ENCODE measurements at regions not wholly inside any gene's neighbourhood (a gene's known extent, or its start where the extent isn't known, plus 50 kb on each side); places are given as distances from the start of the nearest gene placed in this dataset.

DNA sequence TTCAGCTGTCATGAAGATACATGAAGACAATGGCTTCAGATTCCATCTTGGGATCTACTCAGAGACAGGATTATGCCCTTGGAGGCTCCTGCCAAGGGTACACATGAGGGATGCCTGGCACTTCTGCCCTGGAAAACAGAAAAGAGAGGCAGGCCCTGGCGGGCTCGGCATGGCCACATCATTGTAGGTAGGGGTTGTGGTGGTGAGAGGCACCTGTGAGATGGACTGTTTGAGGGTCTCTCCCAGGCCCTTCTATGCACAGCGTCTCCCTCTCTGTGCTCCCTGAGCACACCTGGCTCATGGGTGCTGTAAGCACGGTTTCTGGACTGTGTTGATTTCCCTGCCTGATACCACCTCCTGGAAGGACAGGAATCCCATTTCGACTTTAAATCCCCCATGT is 304.3 kb downstream of the GLRX3 start:
- intact Hi-C loops (cut with DNase I), result no loop called here
- Histone ChIP-seq H3K9me3 (no peaks in the 10 kb centered on the region), H3K4me1 (no peaks in the 10 kb centered on the region), H3K36me3 (no peaks in the 10 kb centered on the region), H3K27ac (no peak overlapping the region), H3K27me3 (no peaks in the 10 kb centered on the region), H3K4me3 (no peak overlapping the region)
- no peak for DNase-seq (ENCODE audit: low spot score in 2 of 2)
- TF ChIP-seq, protein P1, sequence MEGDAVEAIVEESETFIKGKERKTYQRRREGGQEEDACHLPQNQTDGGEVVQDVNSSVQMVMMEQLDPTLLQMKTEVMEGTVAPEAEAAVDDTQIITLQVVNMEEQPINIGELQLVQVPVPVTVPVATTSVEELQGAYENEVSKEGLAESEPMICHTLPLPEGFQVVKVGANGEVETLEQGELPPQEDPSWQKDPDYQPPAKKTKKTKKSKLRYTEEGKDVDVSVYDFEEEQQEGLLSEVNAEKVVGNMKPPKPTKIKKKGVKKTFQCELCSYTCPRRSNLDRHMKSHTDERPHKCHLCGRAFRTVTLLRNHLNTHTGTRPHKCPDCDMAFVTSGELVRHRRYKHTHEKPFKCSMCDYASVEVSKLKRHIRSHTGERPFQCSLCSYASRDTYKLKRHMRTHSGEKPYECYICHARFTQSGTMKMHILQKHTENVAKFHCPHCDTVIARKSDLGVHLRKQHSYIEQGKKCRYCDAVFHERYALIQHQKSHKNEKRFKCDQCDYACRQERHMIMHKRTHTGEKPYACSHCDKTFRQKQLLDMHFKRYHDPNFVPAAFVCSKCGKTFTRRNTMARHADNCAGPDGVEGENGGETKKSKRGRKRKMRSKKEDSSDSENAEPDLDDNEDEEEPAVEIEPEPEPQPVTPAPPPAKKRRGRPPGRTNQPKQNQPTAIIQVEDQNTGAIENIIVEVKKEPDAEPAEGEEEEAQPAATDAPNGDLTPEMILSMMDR (IDR thresholded peaks at IDR 0.05), result no peak

DNA sequence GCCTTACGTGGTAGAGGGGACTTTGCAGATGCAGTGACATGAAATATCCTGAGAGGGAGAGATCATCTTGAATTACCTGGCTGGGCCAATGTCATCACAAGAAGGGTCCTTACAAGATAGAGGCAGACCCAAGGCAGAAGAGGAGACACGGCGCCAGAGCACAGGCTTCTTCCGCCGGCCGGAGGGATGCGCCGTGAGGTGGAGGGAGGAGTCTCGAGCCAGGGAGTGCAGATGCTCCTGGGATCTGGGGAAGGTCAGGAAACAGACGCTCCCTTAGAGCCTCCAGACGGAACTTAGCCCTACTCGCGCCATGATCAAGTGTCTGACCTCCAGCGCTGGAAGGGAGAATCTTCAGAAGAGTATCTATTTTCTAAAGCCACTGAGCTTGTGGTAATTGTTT is 304.8 kb downstream of the GLRX3 start:
- Histone ChIP-seq H3K4me3 (no peak overlapping the region), H3K27ac (no peak overlapping the region), H3K4me1 (no peaks in the 10 kb centered on the region), H3K27me3 (no peaks in the 10 kb centered on the region), H3K9me3 (no peaks in the 10 kb centered on the region), H3K36me3 (no peaks in the 10 kb centered on the region)
- DNase-seq (ENCODE audit: low spot score in 2 of 2), result no peak
- TF ChIP-seq, protein P1 (IDR thresholded peaks at IDR 0.05), result no peak
- intact Hi-C loops (cut with DNase I), result no loop called here

DNA sequence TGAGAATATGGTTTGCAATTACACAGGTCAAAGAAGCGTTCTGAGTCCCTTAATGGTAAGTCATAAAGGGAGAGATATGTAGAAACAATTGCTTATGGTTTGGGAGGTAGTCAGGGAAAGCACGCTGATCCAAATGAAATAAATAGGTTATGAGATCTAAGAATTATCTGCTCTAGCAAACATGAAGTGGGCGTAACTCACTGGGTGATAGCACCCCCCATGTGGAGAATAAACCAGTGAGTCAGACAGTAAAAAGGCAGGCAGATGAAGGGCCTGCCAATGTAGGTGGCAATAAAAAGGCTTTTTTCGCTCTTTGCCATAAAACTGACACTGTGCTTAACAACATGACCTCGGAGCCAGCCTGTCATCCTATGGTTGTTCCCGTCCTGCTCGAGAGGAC is 306.9 kb downstream of the GLRX3 start:
- TF ChIP-seq, protein P1 (IDR thresholded peaks at IDR 0.05), result no peak
- intact Hi-C loops (cut with DNase I), result no loop called here
- Histone ChIP-seq H3K27ac (no peak overlapping the region), H3K4me3 (no peak overlapping the region), H3K9me3 (no peaks in the 10 kb centered on the region), H3K36me3 (no peaks in the 10 kb centered on the region), H3K27me3 (no peaks in the 10 kb centered on the region), H3K4me1 (no peaks in the 10 kb centered on the region)
- no peak for DNase-seq (ENCODE audit: low spot score in 2 of 2)

DNA sequence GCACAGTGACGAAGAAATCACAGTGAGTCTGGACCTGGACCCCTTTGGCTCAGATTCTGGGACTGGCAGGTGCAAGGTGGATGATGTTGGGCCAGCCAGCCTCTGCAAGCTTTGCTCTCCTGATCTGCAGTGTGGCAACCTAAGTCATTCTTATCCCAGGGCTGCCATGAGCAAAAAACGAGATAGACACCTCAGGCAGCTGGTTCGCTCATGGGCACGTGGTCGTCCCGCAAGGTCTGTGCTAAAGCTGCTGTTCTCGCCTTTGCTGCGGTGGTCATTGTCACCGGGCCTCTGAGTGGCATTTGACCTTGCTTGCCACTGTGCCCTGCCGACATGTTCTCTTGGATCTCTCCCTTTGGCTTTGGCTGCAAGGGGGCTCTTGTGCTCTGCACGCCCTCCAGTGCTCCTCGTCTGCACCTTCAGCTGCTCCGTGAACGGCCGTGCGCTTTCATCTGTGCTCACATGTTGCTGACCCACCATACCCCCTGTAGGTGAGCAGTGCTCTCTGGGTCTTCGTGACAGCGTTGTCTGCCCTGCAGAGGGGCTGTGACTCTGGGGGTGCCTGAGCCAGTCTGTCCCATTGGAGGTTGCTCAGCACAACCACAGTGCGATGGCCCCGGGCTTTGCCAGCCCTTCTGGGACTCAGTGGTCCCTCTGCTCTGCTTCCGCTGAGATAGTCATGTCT is 317.0 kb downstream of the GLRX3 start:
- Histone ChIP-seq H3K9me3 (no peaks in the 10 kb centered on the region), H3K4me3 (no peak overlapping the region), H3K27me3 (no peaks in the 10 kb centered on the region), H3K27ac (no peak overlapping the region), H3K36me3 (no peaks in the 10 kb centered on the region), H3K4me1 (no peaks in the 10 kb centered on the region)
- DNase-seq (ENCODE audit: low spot score in 2 of 2), result no peak
- intact Hi-C loops (cut with DNase I), result no loop called here
- TF ChIP-seq, protein P1 (IDR thresholded peaks at IDR 0.05), result no peak

DNA sequence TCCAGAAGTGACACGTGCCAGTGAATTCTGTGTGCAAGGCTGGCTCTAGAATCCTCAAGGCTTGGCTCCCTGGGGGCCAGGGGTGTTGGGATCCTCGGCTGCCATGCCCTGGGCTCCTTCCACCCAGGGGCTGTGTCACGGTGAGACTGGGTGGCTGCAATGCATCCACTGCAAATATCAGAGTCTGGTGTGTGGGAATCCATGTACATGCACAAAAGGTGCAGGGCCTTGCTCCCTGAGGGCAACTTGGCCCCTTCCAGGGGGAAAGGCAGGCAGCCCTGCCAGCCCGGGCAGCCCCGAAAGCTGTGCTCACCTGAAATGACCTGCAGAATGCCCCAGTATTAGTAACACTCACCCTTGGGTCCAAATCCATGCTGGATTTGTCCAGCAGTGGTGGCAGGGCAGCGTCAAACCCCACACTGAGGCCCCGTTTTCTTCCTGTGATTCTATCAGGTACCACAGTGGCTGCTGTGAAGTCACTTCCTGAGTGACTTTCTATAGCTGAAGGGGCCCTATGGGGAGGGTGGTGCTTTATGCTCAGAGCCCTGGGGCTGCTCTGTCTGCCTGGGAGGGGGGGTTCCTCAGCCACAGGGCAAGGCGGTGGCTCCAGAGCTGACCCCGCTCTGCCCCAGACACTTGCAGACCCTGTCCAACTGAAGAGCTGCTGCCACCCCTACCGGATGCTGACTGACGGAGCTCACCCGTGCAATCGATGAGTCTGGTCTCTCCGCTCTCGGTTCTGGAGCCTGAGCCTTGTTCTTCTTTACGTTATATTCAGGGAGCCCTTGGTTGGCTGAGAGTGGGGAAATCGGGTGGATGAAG is 317.7 kb downstream of the GLRX3 start:
- no peaks in the 10 kb centered on the region for H3K27me3 ChIP-seq
- no peaks in the 10 kb centered on the region for H3K9me3 ChIP-seq
- intact Hi-C loops (cut with DNase I), result no loop called here
- H3K4me1 ChIP-seq, result no peaks in the 10 kb centered on the region
- DNase-seq (ENCODE audit: low spot score in 2 of 2), result no peak
- TF ChIP-seq, protein P1 (IDR thresholded peaks at IDR 0.05), result no peak
- H3K36me3 ChIP-seq, result no peaks in the 10 kb centered on the region
- no peak overlapping the region for H3K4me3 ChIP-seq
- no peak overlapping the region for H3K27ac ChIP-seq

Measured in ascending aorta (tissue), 2 donors.